ENCODE measurements at regions not wholly inside any gene's neighbourhood (a gene's known extent, or its start where the extent isn't known, plus 50 kb on each side); places are given as distances from the start of the nearest gene placed in this dataset.

DNA sequence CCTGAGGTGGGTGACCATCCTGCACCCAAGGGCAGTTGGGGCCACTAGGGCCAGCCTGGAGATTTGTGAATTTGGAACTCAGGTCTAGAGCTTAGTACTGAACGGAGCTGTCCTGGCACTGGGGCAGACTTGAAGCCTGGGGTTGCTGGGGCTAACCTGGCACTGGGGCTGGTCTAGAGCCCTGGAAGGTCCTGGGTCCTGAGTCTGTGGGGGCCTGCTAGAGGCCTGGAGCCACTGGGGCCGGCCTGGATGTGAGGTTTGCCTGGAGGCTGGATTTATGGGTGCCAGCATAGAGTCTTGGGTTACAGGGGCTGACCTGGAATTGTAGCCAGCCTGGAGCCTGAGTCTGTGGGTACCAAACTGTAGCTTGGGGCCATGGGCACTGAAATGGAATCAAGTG is 1216.9 kb downstream of the CDH11 start:
- no peak for DNase-seq
- no peak overlapping the region for H3K4me3 Mint-ChIP-seq
- H3K9me3 Mint-ChIP-seq, result peaks cover 13% of the 10 kb centered on the region
- no peaks in the 10 kb centered on the region for H3K27me3 Mint-ChIP-seq (ENCODE audit: insufficient read depth)
- H3K27ac Mint-ChIP-seq, result no peak overlapping the region
- TF ChIP-seq, protein P1, sequence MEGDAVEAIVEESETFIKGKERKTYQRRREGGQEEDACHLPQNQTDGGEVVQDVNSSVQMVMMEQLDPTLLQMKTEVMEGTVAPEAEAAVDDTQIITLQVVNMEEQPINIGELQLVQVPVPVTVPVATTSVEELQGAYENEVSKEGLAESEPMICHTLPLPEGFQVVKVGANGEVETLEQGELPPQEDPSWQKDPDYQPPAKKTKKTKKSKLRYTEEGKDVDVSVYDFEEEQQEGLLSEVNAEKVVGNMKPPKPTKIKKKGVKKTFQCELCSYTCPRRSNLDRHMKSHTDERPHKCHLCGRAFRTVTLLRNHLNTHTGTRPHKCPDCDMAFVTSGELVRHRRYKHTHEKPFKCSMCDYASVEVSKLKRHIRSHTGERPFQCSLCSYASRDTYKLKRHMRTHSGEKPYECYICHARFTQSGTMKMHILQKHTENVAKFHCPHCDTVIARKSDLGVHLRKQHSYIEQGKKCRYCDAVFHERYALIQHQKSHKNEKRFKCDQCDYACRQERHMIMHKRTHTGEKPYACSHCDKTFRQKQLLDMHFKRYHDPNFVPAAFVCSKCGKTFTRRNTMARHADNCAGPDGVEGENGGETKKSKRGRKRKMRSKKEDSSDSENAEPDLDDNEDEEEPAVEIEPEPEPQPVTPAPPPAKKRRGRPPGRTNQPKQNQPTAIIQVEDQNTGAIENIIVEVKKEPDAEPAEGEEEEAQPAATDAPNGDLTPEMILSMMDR (IDR thresholded peaks at IDR 0.05), result no peak
- no peaks in the 10 kb centered on the region for H3K4me1 Mint-ChIP-seq (ENCODE audit: low read depth)
- H3K36me3 Mint-ChIP-seq (ENCODE audit: low read depth), result no peaks in the 10 kb centered on the region

DNA sequence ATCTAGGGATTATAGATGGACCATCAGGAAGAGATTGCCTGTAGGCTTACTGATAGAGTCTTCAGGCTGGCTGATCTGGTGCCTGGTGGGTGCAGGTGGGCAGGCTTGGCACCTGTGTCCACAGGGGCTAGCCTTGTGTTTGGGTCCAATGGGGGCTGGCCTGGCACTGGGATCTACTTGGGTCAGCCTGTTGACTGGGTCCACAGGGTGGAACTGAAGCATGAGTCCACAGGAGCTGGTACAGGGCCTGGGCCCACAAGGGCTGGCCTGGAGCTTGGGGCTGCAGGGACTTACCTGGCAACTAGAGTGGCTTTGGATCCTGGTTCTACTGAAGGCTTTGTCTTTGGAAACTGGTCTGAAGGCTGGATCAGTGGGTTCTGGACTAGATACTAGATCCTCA is 1217.7 kb downstream of the CDH11 start:
- H3K27ac Mint-ChIP-seq, result no peak overlapping the region
- H3K9me3 Mint-ChIP-seq, result peaks cover 13% of the 10 kb centered on the region
- TF ChIP-seq, protein P1 (IDR thresholded peaks at IDR 0.05), result no peak
- no peaks in the 10 kb centered on the region for H3K27me3 Mint-ChIP-seq (ENCODE audit: insufficient read depth)
- no peak for DNase-seq
- H3K4me1 Mint-ChIP-seq (ENCODE audit: low read depth), result no peaks in the 10 kb centered on the region
- H3K36me3 Mint-ChIP-seq (ENCODE audit: low read depth), result no peaks in the 10 kb centered on the region
- no peak overlapping the region for H3K4me3 Mint-ChIP-seq

DNA sequence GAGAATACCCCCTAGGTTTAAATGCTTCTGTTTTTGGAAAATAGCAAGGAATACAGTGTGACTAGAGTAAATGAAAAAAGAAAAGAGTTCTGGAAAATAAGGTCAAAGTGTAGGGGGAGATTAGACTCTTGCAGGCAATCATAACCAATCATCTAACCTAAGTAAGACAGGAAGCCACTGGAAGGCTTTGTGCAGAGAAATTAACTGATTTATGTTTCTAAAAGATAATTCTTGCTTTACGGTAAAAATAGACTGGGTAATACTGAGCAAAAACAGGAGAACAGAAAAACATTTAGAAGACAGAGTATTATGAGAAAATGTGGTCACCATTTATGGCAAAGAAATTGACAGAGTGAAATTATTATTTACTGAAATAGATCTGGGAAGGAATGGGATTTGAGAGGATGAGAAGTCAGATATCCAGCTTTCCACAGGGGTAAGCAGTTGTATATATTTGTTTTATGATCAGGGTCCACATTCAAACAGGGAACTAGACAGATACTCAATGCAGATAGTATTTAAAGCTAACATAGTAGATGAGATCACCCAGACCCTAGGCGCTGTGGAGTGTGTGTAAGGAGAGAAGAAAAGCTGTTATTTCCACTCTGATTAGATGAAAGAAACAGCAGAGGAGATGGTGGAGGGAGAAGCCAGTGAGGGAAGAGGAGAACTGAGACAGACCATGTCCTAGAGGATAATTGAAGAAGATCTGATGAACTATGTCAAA is 1225.3 kb downstream of the CDH11 start:
- Mint-ChIP-seq H3K27ac (no peak overlapping the region), H3K9me3 (peaks cover under 1% of the 10 kb centered on the region; the same call in 1 of the 2 replicates)

DNA sequence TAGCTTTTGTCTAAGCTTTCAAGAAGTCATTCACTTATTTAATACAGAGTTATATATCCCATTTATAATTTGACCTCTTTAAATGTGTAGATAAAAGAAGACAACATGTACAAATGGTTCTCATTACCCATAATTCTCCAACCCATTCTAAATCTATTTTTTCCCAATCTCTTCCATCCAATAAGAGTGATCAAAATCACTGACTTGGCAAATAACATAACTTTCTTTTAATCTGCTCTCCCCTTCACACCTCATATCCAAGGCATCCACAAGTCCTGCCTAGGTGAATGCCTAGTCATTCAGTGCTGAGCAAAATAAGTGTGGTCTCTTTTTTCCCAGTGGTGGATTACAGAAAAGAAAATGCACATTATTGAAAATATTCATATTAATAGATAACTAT is 1231.1 kb downstream of the CDH11 start:
- H3K4me3 Mint-ChIP-seq, result no peak overlapping the region
- no peak for DNase-seq
- H3K9me3 Mint-ChIP-seq, result peaks cover 11% of the 10 kb centered on the region; the same call in 1 of the 2 replicates
- no peaks in the 10 kb centered on the region for H3K4me1 Mint-ChIP-seq (ENCODE audit: low read depth)
- no peaks in the 10 kb centered on the region for H3K36me3 Mint-ChIP-seq (ENCODE audit: low read depth)
- TF ChIP-seq, protein P1 (IDR thresholded peaks at IDR 0.05), result no peak
- H3K27ac Mint-ChIP-seq, result no peak overlapping the region
- no peaks in the 10 kb centered on the region for H3K27me3 Mint-ChIP-seq (ENCODE audit: insufficient read depth)

More for the DNA sequence above, 1225.3 kb downstream of the CDH11 start:
- Mint-ChIP-seq H3K4me3 (no peak overlapping the region), H3K27me3 (ENCODE audit: insufficient read depth) (no peaks in the 10 kb centered on the region), H3K36me3 (ENCODE audit: low read depth) (no peaks in the 10 kb centered on the region), H3K4me1 (ENCODE audit: low read depth) (no peaks in the 10 kb centered on the region)
- TF ChIP-seq, protein P1 (IDR thresholded peaks at IDR 0.05), result no peak
- DNase-seq, result no peak

DNA sequence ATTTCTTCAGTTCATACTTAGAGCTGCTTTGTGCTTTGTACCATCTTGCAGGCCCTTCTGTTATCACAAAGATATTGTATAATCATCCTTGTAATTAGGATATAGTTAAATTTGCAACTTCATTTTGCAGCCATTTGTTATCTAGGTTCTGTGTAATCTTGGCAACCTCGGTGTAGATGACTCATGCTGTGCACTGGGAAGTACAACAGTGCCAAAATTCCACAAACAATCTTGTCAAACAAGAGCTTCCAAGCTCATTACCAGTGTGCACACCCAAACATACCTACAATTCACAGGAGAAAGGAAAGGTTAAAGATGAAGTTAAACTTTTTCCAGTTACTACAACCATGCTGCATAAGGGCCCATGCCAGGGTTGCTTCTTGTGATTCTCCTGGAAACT is 1231.8 kb downstream of the CDH11 start:
- H3K27ac Mint-ChIP-seq, result no peak overlapping the region
- no peaks in the 10 kb centered on the region for H3K27me3 Mint-ChIP-seq (ENCODE audit: insufficient read depth)
- no peaks in the 10 kb centered on the region for H3K36me3 Mint-ChIP-seq (ENCODE audit: low read depth)
- H3K4me3 Mint-ChIP-seq, result no peak overlapping the region
- peaks cover 11% of the 10 kb centered on the region; the same call in 1 of the 2 replicates for H3K9me3 Mint-ChIP-seq
- no peaks in the 10 kb centered on the region for H3K4me1 Mint-ChIP-seq (ENCODE audit: low read depth)
- no peak for DNase-seq
- TF ChIP-seq, protein P1 (IDR thresholded peaks at IDR 0.05), result no peak

All from HFFc6 (cell line).